ENCODE measurements at regions not wholly inside any gene's neighbourhood (a gene's known extent, or its start where the extent isn't known, plus 50 kb on each side); places are given as distances from the start of the nearest gene placed in this dataset.
"Not testable (repeated sequence)": the region's sequence is repeated elsewhere in the genome, so short reads cannot be mapped to it uniquely, and the experiment has no call there.

- TF ChIP-seq, protein P1, sequence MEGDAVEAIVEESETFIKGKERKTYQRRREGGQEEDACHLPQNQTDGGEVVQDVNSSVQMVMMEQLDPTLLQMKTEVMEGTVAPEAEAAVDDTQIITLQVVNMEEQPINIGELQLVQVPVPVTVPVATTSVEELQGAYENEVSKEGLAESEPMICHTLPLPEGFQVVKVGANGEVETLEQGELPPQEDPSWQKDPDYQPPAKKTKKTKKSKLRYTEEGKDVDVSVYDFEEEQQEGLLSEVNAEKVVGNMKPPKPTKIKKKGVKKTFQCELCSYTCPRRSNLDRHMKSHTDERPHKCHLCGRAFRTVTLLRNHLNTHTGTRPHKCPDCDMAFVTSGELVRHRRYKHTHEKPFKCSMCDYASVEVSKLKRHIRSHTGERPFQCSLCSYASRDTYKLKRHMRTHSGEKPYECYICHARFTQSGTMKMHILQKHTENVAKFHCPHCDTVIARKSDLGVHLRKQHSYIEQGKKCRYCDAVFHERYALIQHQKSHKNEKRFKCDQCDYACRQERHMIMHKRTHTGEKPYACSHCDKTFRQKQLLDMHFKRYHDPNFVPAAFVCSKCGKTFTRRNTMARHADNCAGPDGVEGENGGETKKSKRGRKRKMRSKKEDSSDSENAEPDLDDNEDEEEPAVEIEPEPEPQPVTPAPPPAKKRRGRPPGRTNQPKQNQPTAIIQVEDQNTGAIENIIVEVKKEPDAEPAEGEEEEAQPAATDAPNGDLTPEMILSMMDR (IDR thresholded peaks at IDR 0.05; ENCODE audit: low read depth, low read length), result no peak
- TF ChIP-seq MYC (IDR thresholded peaks at IDR 0.05; ENCODE audit: low read depth, low read length) (no peak), POLR2A (IDR thresholded peaks at IDR 0.05; ENCODE audit: extremely low read depth, insufficient read length) (no peak)
- TF ChIP-seq, protein P2, sequence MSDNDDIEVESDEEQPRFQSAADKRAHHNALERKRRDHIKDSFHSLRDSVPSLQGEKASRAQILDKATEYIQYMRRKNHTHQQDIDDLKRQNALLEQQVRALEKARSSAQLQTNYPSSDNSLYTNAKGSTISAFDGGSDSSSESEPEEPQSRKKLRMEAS (IDR thresholded peaks at IDR 0.05; ENCODE audit: low read depth, low read length), result no peak
- DNase-seq (ENCODE audit: low read depth), result no peak
- no peak overlapping the region for H3K4me3 ChIP-seq (ENCODE audit: low read depth, low read length)
Observed at GRCh38 chr2:122562775-122563174, 807.3 kb downstream of the TSN start.

GRCh38 chr2:122563781-122564180 lies 808.3 kb downstream of the TSN start:
- DNase-seq (ENCODE audit: low read depth), result no peak
- no peak overlapping the region for H3K4me3 ChIP-seq (ENCODE audit: low read depth, low read length)
- TF ChIP-seq POLR2A (IDR thresholded peaks at IDR 0.05; ENCODE audit: extremely low read depth, insufficient read length) (no peak), MYC (IDR thresholded peaks at IDR 0.05; ENCODE audit: low read depth, low read length) (no peak)

DNA sequence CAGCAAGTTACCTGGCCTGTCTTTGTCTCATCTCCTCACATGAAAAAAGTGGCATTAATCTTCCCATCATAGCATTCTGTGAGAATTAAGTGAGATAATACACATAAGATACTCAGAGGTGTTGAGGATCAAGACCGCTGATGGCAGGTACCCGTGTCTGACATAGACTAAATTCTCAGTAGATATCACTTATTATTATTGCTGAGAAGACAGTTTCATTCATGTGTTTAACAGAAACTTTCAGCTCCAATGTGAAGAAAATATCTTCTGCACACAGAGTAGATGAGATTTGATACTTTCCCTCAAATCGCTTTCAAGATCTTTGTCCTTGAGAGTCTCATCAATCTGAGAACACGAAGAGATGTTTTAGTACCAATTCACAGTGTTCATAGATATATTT lies 809.4 kb downstream of the TSN start:
- no peak for DNase-seq (ENCODE audit: low read depth)
- H3K4me3 ChIP-seq (ENCODE audit: low read depth, low read length), result no peak overlapping the region

GRCh38 chr2:122565364-122565763 lies 809.9 kb downstream of the TSN start:
- H3K4me3 ChIP-seq (ENCODE audit: low read depth, low read length), result no peak overlapping the region
- TF ChIP-seq POLR2A (IDR thresholded peaks at IDR 0.05; ENCODE audit: extremely low read depth, insufficient read length) (no peak), MYC (IDR thresholded peaks at IDR 0.05; ENCODE audit: low read depth, low read length) (no peak)
- TF ChIP-seq, protein P2 (IDR thresholded peaks at IDR 0.05; ENCODE audit: low read depth, low read length), result no peak
- TF ChIP-seq, protein P1 (IDR thresholded peaks at IDR 0.05; ENCODE audit: low read depth, low read length), result no peak
- no peak for DNase-seq (ENCODE audit: low read depth)

More for the DNA sequence above, 809.4 kb downstream of the TSN start:
- TF ChIP-seq, protein P2 (IDR thresholded peaks at IDR 0.05; ENCODE audit: low read depth, low read length), result no peak
- TF ChIP-seq MYC (IDR thresholded peaks at IDR 0.05; ENCODE audit: low read depth, low read length) (no peak), POLR2A (IDR thresholded peaks at IDR 0.05; ENCODE audit: extremely low read depth, insufficient read length) (no peak)
- TF ChIP-seq, protein P1 (IDR thresholded peaks at IDR 0.05; ENCODE audit: low read depth, low read length), result no peak

DNA sequence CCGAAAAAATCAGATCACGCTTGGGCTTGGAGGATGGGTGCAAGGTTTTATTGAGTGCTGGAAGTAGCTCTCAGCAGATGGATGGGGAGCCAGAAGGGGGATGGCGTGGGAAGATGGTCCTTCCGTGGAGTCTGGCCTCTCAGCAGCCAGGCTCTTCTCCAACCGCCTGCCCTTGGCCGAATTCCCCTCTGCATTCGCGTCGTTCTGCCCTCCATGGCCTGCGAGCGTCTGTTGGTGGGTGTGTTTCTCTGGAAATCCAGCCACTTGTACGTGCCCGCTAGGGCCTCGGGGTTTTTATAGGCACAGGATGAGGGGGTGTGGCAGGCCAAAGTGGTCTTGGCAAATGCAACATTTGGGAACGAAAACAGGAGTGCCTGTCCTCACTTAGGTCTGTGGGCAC lies 815.2 kb downstream of the TSN start:
- no peak for DNase-seq (ENCODE audit: low read depth)
- TF ChIP-seq, protein P1 (IDR thresholded peaks at IDR 0.05; ENCODE audit: low read depth, low read length), result no peak
- no peak for TF ChIP-seq POLR2A (IDR thresholded peaks at IDR 0.05; ENCODE audit: extremely low read depth, insufficient read length)
- TF ChIP-seq, protein P2 (IDR thresholded peaks at IDR 0.05; ENCODE audit: low read depth, low read length), result no peak
- no peak for TF ChIP-seq MYC (IDR thresholded peaks at IDR 0.05; ENCODE audit: low read depth, low read length)
- no peak overlapping the region for H3K4me3 ChIP-seq (ENCODE audit: low read depth, low read length)

- not testable (repeated sequence) for H3K4me3 ChIP-seq (ENCODE audit: low read depth, low read length); DNase-seq (ENCODE audit: low read depth)
Observed at GRCh38 chr2:122571471-122571870, 816.0 kb downstream of the TSN start.

- no peak overlapping the region for H3K4me3 ChIP-seq (ENCODE audit: low read depth, low read length)
- TF ChIP-seq, protein P2 (IDR thresholded peaks at IDR 0.05; ENCODE audit: low read depth, low read length), result no peak
- TF ChIP-seq, protein P1 (IDR thresholded peaks at IDR 0.05; ENCODE audit: low read depth, low read length), result no peak
- no peak for TF ChIP-seq POLR2A (IDR thresholded peaks at IDR 0.05; ENCODE audit: extremely low read depth, insufficient read length)
- no peak for TF ChIP-seq MYC (IDR thresholded peaks at IDR 0.05; ENCODE audit: low read depth, low read length)
- DNase-seq (ENCODE audit: low read depth), result no peak
Observed at GRCh38 chr2:122575076-122575475, 819.6 kb downstream of the TSN start.
